ENCODE measurements at regions not wholly inside any gene's neighbourhood (a gene's known extent, or its start where the extent isn't known, plus 50 kb on each side); places are given as distances from the start of the nearest gene placed in this dataset.

GRCh38 chr3:130576375-130577266 is 59.6 kb downstream of the COL6A6 start:
- TF ChIP-seq CTCF (IDR thresholded peaks at IDR 0.05) (no peak), POLR2A (IDR thresholded peaks at IDR 0.05) (no peak)

Measured in esophagus squamous epithelium (tissue), 4 donors.